HG03060 (cell line): ENCODE measurements at regions not wholly inside any gene's neighbourhood (a gene's known extent, or its start where the extent isn't known, plus 50 kb on each side); places are given as distances from the start of the nearest gene placed in this dataset.

ENCODE experiments used
- ATAC-seq: cut with Tn5 transposase; IDR thresholded peaks from one replicate; pipeline ENCODE4 v1.9.1; 2021; ENCODE audit warnings: low read depth, moderate number of reproducible peaks; ENCODE audit not compliant: unreplicated experiment

GRCh38 chr3:28645149-28645548, 296.5 kb upstream of the AZI2 start:
- ATAC-seq, result no peak

- ATAC-seq, result no peak
These were observed 297.8 kb upstream of the AZI2 start for GRCh38 chr3:28646435-28646834.

GRCh38 chr3:28649266-28649665, 300.6 kb upstream of the AZI2 start:
- ATAC-seq, result no peak

- ATAC-seq, result no peak
These were observed 302.5 kb upstream of the AZI2 start for GRCh38 chr3:28651159-28651558.

- no peak for ATAC-seq
These were observed 315.5 kb upstream of the AZI2 start for GRCh38 chr3:28664123-28664522.

- peak; percentile 84 for ATAC-seq
These were observed 319.3 kb upstream of the AZI2 start for GRCh38 chr3:28667646-28668621.

GRCh38 chr3:28669870-28670269, 321.2 kb upstream of the AZI2 start:
- no peak for ATAC-seq

GRCh38 chr3:28672406-28672805, 323.8 kb upstream of the AZI2 start:
- ATAC-seq, result no peak

- ATAC-seq, result no peak
These were observed 324.8 kb upstream of the AZI2 start for GRCh38 chr3:28673446-28673845.

GRCh38 chr3:28674212-28674611, 325.6 kb upstream of the AZI2 start:
- ATAC-seq, result no peak

GRCh38 chr3:28677581-28677980, 329.0 kb upstream of the AZI2 start:
- ATAC-seq, result no peak

GRCh38 chr3:28678086-28678485, 329.5 kb upstream of the AZI2 start:
- ATAC-seq, result no peak

GRCh38 chr3:28680050-28680449, 331.4 kb upstream of the AZI2 start:
- ATAC-seq, result no peak

GRCh38 chr3:28682121-28682520, 333.5 kb upstream of the AZI2 start:
- ATAC-seq, result no peak

- no peak for ATAC-seq
These were observed 341.6 kb upstream of the AZI2 start for GRCh38 chr3:28690176-28690575.

GRCh38 chr3:28698706-28699105, 350.1 kb upstream of the AZI2 start:
- no peak for ATAC-seq

- ATAC-seq, result no peak
These were observed 350.7 kb upstream of the AZI2 start for GRCh38 chr3:28699283-28699682.

- no peak for ATAC-seq
These were observed 352.1 kb upstream of the AZI2 start for GRCh38 chr3:28700728-28701127.

- no peak for ATAC-seq
These were observed 355.2 kb upstream of the AZI2 start for GRCh38 chr3:28703843-28704242.

GRCh38 chr3:28711293-28711692, 362.7 kb upstream of the AZI2 start:
- no peak for ATAC-seq

- ATAC-seq, result no peak
These were observed 368.3 kb upstream of the AZI2 start for GRCh38 chr3:28716939-28717338.
